ENCODE measurements at regions not wholly inside any gene's neighbourhood (a gene's known extent, or its start where the extent isn't known, plus 50 kb on each side); places are given as distances from the start of the nearest gene placed in this dataset.
"Not testable (repeated sequence)": the region's sequence is repeated elsewhere in the genome, so short reads cannot be mapped to it uniquely, and the experiment has no call there.

DNA sequence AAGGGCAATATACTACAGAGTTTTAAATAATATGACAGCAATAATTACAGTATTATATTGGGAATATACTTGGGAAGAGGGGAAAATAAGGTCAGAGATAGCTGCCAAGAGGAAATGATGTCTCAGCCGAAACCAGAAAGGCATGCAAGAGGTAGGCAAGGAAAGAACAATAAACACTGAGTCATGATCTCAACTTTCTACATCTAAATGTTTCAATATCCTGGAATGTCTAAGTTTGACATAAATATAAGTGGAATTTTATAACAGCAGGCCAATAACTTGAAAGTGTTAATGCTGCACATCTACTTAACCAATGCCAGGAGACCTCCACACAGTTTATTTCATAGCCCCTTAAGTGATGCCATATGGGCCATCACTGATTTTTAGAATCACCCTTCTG lies 99.8 kb upstream of the CPNE4 start:
- WGBS, 2 donors (ENCODE audit: low coverage in 1 of 2): 13 to 29% methylated on average over 1 of the region's 1 CpG

GRCh38 chr3:132135628-132136333 lies 101.0 kb upstream of the CPNE4 start:
- intact Hi-C loops (cut with DNase I; ENCODE audit: low total_unique reads) (no loop called here), in situ Hi-C loops (cut with MboI; ENCODE audit: low pct_ligation_motif_present in 1 of 4, low pct_unique_long_range_greater_than_20kb in 1 of 4, low sequenced_read_pairs in 3 of 4) (no loop called here)
- Histone ChIP-seq H3K4me3 (no peak overlapping the region), H3K4me1 (no peaks in the 10 kb centered on the region), H3K36me3 (no peaks in the 10 kb centered on the region), H3K9me3 (no peaks in the 10 kb centered on the region), H3K27ac (no peak overlapping the region), H3K27me3 (no peaks in the 10 kb centered on the region)
- DNase-seq: no peak
- 33 to 57% methylated on average over 1 to 4 of the region's 4 CpGs for WGBS, 2 donors (ENCODE audit: low coverage in 1 of 2)
- no peak for TF ChIP-seq POLR2A (IDR thresholded peaks at IDR 0.05)
- no peak for TF ChIP-seq POLR2AphosphoS5 (IDR thresholded peaks at IDR 0.05)
- TF ChIP-seq EP300 (IDR thresholded peaks at IDR 0.05; ENCODE audit: low read depth): no peak
- TF ChIP-seq CTCF (IDR thresholded peaks at IDR 0.05): no peak

More for the DNA sequence above, 99.8 kb upstream of the CPNE4 start:
- Histone ChIP-seq H3K36me3 (no peaks in the 10 kb centered on the region), H3K27me3 (no peaks in the 10 kb centered on the region), H3K27ac (no peak overlapping the region), H3K4me1 (no peaks in the 10 kb centered on the region), H3K9me3 (no peaks in the 10 kb centered on the region), H3K4me3 (no peak overlapping the region)
- TF ChIP-seq EP300 (IDR thresholded peaks at IDR 0.05; ENCODE audit: low read depth) (no peak), CTCF (IDR thresholded peaks at IDR 0.05) (no peak), POLR2AphosphoS5 (IDR thresholded peaks at IDR 0.05) (no peak), POLR2A (IDR thresholded peaks at IDR 0.05) (no peak)
- intact Hi-C loops (cut with DNase I; ENCODE audit: low total_unique reads): no loop called here
- no peak for DNase-seq
- in situ Hi-C loops (cut with MboI; ENCODE audit: low pct_ligation_motif_present in 1 of 4, low pct_unique_long_range_greater_than_20kb in 1 of 4, low sequenced_read_pairs in 3 of 4): no loop called here

- H3K27me3 ChIP-seq: no peaks in the 10 kb centered on the region
- H3K36me3 ChIP-seq: no peaks in the 10 kb centered on the region
- H3K9me3 ChIP-seq: no peaks in the 10 kb centered on the region
- no peak for TF ChIP-seq EP300 (IDR thresholded peaks at IDR 0.05; ENCODE audit: low read depth)
- TF ChIP-seq POLR2A (IDR thresholded peaks at IDR 0.05): no peak
- TF ChIP-seq CTCF (IDR thresholded peaks at IDR 0.05): no peak
- no peak for TF ChIP-seq POLR2AphosphoS5 (IDR thresholded peaks at IDR 0.05)
- H3K4me3 ChIP-seq: no peak overlapping the region
- in situ Hi-C loops (cut with MboI; ENCODE audit: low pct_ligation_motif_present in 1 of 4, low pct_unique_long_range_greater_than_20kb in 1 of 4, low sequenced_read_pairs in 3 of 4) (no loop called here), intact Hi-C loops (cut with DNase I; ENCODE audit: low total_unique reads) (no loop called here)
- DNase-seq: no peak
- H3K27ac ChIP-seq: no peak overlapping the region
- H3K4me1 ChIP-seq: no peaks in the 10 kb centered on the region
- WGBS, 2 donors (ENCODE audit: low coverage in 1 of 2): 51 to 59% methylated on average over 2 of the region's 2 CpGs
Measured at GRCh38 chr3:132136334-132136716, 101.5 kb upstream of the CPNE4 start.

DNA sequence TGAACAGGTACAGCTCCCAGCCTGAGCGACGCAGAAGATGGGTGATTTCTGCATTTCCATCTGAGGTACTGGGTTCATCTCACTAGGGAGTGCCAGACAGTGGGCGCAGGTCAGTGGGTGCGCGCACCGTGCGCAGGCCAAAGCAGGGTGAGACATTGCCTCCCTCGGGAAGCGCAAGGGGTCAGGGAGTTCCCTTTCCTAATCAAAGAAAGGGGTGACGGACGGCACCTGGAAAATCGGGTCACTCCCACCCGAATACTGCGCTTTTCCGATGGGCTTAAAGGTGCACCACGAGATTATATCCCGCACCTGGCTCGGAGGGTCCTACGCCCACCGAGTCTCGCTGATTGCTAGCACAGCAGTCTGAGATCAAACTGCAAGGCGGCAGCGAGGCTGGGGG lies 102.1 kb upstream of the CPNE4 start:
- H3K4me1 ChIP-seq; H3K4me3 ChIP-seq; intact Hi-C loops (cut with DNase I; ENCODE audit: low total_unique reads); H3K27me3 ChIP-seq; DNase-seq; H3K9me3 ChIP-seq; H3K27ac ChIP-seq; H3K36me3 ChIP-seq; in situ Hi-C loops (cut with MboI; ENCODE audit: low pct_ligation_motif_present in 1 of 4, low pct_unique_long_range_greater_than_20kb in 1 of 4, low sequenced_read_pairs in 3 of 4): not testable (repeated sequence)
- WGBS, 2 donors (ENCODE audit: low coverage in 1 of 2): 58 to 77% methylated on average over 2 to 23 of the region's 23 CpGs

DNA sequence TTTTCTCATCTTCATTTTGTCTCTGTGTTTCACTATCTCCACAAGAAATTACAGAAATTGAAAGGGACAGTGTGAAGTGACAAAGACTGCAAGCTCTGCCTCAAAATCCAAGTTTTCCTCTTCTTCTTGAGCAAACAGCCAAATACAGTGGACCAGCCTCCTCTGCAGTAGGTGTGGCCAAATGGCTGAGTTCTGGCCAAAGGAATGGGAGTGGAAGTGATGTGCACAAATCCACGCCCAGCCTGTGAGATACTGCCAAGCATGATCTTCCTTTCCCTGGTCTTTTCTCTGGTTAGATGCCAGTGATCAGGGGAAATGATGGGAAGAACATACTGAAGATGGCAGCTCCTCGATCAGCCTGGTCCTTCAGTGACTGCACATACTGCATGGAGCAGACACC lies 111.0 kb upstream of the CPNE4 start:
- intact Hi-C loops (cut with DNase I; ENCODE audit: low total_unique reads): no loop called here
- no peaks in the 10 kb centered on the region for H3K4me1 ChIP-seq
- in situ Hi-C loops (cut with MboI; ENCODE audit: low pct_ligation_motif_present in 1 of 4, low pct_unique_long_range_greater_than_20kb in 1 of 4, low sequenced_read_pairs in 3 of 4): no loop called here
- H3K9me3 ChIP-seq: no peaks in the 10 kb centered on the region
- no peak overlapping the region for H3K27ac ChIP-seq
- no peak overlapping the region for H3K4me3 ChIP-seq
- H3K36me3 ChIP-seq: no peaks in the 10 kb centered on the region
- TF ChIP-seq POLR2A (IDR thresholded peaks at IDR 0.05) (no peak), POLR2AphosphoS5 (IDR thresholded peaks at IDR 0.05) (no peak), EP300 (IDR thresholded peaks at IDR 0.05; ENCODE audit: low read depth) (no peak), CTCF (IDR thresholded peaks at IDR 0.05) (no peak)
- H3K27me3 ChIP-seq: no peaks in the 10 kb centered on the region
- WGBS, 2 donors (ENCODE audit: low coverage in 1 of 2): 57 to 60% methylated on average over 1 to 2 of the region's 2 CpGs
- no peak for DNase-seq
